Omental fat pad (tissue), 3 donors: ENCODE measurements at regions not wholly inside any gene's neighbourhood (a gene's known extent, or its start where the extent isn't known, plus 50 kb on each side); places are given as distances from the start of the nearest gene placed in this dataset.

Experiments
- ATAC-seq: fragments of 150-250 bp; one replicate; pipeline ENCODE4 v1.9.1; 2016; ENCODE audit warnings: mild to moderate bottlenecking, moderate library complexity; ENCODE audit not compliant: low FRiP score
- DNase-seq: peaks from one replicate; pipeline ENCODE4 v3.0.0-alpha.2; 2019; ENCODE audit warnings: low spot score
- TF ChIP-seq, protein P1 (sequence below), 3 donors: fragments of 450-650 bp; IDR thresholded peaks; one replicate each; pipeline ENCODE4 v1.5.1; 2016 to 2017; ENCODE audit warnings: antibody characterized with exemption in 3 of 3, mild to moderate bottlenecking in 3 of 3, moderate library complexity in 2 of 3

DNA sequence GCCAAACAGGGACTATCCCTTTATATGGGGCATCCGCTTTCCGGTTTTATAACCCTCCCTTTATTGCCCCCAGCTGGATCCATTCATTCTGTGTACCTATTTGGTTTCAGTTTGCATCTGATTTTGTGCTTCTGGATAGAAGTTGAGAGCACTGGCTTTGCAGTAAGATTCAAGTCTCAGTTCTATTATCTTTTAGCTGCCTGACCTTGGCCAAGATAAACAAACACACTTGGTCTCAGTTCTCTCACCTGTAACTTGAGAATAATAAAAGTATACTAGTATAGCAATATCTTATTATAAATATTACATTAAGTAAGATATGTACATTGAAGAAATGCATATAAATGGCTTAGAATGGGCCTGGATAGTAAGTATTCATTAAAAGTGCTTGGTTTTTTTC lies 182.4 kb upstream of the TSHZ2 start:
- TF ChIP-seq, protein P1, sequence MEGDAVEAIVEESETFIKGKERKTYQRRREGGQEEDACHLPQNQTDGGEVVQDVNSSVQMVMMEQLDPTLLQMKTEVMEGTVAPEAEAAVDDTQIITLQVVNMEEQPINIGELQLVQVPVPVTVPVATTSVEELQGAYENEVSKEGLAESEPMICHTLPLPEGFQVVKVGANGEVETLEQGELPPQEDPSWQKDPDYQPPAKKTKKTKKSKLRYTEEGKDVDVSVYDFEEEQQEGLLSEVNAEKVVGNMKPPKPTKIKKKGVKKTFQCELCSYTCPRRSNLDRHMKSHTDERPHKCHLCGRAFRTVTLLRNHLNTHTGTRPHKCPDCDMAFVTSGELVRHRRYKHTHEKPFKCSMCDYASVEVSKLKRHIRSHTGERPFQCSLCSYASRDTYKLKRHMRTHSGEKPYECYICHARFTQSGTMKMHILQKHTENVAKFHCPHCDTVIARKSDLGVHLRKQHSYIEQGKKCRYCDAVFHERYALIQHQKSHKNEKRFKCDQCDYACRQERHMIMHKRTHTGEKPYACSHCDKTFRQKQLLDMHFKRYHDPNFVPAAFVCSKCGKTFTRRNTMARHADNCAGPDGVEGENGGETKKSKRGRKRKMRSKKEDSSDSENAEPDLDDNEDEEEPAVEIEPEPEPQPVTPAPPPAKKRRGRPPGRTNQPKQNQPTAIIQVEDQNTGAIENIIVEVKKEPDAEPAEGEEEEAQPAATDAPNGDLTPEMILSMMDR (IDR thresholded peaks at IDR 0.05), result no peak
- DNase-seq (no peak), ATAC-seq (no peak)

DNA sequence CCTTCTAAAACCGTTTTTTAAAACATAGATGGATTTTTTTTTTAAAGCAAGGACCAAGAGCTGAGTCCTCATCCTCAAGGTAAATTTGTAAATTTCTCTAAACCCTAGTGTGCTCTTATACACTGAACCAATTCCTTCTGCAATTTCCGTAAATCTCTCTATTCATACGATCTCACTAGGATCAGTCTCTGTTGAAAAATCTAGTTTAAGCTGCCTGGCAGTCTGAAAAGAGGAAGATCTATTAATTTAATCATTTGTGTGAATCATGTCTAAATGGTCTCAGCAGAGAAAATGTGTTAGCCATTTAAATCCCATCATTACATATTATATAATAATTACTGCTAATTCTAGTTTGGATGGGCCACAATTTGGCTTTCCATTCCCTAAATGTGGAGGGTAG lies 184.2 kb upstream of the TSHZ2 start:
- no peak for ATAC-seq
- TF ChIP-seq, protein P1 (IDR thresholded peaks at IDR 0.05), result no peak
- no peak for DNase-seq

DNA sequence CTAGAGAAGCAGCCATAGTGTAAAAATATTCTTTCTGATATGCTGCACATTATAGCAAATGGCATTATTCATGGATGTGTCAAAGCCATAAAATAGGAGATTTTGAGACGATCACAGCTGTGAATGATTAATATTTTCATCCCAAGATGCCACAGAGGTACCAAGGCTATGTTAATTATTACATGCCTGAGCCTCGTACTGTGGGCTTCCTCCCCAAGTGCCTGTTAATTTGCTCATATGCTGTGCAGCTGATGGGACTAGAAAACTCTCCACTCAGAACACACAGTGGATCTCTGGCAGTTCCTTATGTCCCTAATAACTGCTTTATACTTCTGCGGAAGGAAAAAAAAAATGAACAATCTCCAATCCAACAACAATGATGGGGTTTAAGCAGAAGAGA lies 184.9 kb upstream of the TSHZ2 start:
- DNase-seq (no peak), ATAC-seq (no peak)
- TF ChIP-seq, protein P1 (IDR thresholded peaks at IDR 0.05), result no peak

DNA sequence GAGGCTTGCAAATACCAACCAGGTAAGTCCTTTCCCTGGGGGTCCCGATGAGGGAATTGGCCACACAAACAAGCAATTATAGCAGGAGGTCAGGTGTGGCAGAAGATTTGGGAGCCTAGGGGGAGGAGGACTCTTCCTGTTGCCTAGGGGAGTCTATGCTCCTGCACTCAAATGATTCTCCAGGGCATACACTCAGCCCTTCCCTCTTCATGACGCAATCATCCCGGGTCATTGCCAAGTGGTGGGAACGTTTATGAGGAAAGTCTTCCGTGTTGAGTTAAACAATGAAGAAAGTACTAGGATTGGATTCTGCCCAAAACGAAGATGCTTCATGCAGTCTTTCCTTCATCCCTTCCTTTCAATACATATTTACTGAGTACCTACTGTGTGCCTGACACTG lies 186.5 kb upstream of the TSHZ2 start:
- ATAC-seq (no peak), DNase-seq (no peak)
- TF ChIP-seq, protein P1 (IDR thresholded peaks at IDR 0.05), result no peak

DNA sequence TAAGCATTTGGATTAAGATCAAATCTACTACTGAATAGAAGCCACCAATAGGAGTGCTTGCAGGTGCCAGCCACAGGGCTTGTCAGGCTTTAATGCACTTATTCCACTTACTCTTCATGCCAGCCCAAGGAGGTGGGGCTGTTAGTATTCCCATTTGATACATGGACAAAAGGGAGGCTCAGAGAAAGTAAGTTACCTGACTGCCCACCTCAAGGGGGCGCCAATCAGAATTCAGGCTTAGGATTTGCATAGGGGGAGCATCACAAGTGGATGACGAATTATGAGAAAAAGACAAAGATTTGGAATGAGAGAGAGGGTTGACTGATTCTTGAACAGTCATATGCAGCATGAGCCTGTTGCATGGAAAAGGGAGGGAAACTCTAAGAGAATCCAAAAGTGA lies 188.4 kb upstream of the TSHZ2 start:
- TF ChIP-seq, protein P1 (IDR thresholded peaks at IDR 0.05), result no peak
- DNase-seq, result no peak
- no peak for ATAC-seq

DNA sequence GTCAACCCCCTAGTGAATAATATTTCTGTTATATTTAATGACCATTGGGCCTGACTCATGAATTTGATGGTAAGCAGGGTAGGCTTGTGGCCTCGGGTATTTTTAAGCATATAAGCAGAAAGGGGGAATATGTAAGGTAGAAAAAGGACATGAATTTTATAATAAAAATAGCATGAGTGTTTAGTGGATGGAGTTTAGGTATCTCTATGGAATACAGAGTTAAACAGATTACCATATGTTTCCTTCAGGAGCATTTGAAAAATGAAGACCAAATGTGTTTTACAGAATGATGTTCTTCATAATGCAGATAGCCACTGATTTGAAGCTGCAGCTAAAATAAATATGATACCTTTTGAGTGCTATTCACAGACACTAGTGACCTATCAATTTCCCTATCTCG lies 191.7 kb upstream of the TSHZ2 start:
- DNase-seq (no peak), ATAC-seq (no peak)
- TF ChIP-seq, protein P1 (IDR thresholded peaks at IDR 0.05), result no peak

DNA sequence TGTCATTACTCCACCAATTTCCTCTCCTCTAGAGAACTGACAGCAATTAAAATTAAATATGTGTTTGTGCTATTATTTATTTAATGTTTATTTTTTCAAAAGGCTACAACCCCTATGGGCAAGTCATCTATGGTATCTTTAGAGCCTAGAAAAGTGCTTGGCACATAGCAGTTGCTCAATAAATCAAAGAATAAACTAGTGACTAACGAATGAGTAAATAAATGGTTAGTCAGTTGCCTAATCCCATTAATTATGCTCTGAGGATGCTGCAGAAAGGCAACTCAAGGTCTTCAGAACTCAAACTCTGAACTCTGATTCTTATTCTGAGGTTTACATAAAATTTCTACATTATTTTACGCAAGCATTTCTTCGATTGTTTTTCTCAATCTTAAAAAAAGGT lies 193.0 kb upstream of the TSHZ2 start:
- DNase-seq (no peak), ATAC-seq (no peak)
- TF ChIP-seq, protein P1 (IDR thresholded peaks at IDR 0.05), result no peak
